AG08395 (cell line): ENCODE measurements at regions not wholly inside any gene's neighbourhood (a gene's known extent, or its start where the extent isn't known, plus 50 kb on each side); places are given as distances from the start of the nearest gene placed in this dataset.

ENCODE experiments used
- DNase-seq: peaks from one replicate; pipeline ENCODE4 v3.0.0; 2012; ENCODE audit warnings: mixed read lengths, low spot score

DNA sequence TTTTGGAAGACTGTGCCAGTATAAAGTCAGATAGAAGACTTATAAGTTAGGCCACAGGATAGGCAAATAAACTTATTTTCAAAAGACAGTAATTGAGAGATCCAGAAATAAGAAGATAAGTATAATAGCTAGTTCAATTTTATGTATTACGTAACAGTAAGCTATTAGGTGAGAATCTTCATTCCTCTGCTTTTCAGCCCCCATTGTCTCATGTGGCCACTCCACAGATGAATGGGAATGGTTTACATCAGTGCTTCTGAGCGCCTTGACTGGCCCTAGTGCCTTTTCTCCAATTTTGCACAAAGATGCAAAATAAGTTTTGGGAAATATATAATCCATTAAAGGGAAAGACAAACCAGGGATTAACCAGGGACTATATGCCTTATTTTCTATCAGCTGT lies 550.5 kb downstream of the MMUT start:
- DNase-seq: no peak

DNA sequence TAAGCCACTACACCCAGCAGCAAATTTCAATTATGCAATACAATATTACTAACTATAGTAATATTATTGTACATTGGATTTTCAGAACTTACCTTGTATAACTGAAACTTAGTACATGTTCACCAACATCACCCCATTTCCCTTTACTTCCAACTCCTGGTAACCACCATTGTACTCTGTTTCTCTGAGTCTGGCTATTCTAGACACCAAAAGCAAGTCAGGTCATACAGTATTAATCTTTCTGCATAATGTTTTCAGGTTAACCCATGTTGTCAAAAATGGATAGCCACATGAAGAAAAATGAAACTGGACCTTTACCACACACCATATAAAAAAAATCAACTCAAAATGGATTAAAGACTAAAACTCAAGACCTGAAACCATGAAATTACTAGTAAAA lies 558.2 kb downstream of the MMUT start:
- DNase-seq: no peak

DNA sequence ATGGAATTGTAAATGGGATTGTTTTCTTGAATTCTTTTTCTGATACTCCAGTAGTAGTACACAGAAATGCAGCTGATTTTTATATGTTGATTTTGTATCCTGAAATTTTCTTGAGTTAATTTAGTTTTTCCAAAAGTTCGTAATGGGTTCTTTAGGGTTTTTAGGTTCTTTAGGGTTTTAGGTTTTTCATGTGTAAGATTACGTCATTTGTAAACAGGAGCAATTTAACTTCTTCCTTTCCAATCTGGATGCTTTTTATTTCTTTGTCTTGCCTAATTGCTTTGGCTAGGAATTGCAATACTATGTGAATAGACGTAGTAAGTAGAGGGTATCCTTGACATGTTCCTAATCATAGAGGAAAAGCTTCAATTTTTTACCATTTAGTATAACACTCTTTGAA lies 568.6 kb downstream of the MMUT start:
- DNase-seq: no peak

DNA sequence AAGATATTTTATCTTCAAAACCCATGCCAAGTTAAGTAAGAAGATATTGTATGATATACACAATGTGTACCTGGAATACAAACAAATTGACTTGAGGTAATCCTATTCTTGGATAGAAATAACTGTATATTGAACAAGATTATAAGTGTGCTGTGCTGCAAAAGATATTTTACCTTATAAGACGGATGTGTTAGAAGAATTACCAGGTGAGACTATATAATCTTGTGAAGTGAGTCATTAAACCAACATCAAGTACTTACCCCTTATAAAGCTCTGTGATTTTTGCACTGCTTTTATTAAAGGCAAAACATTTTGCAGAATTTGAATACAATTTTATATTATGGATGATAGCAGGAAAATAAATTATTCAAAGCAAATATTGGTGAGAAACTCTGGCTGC lies 570.0 kb downstream of the MMUT start:
- DNase-seq: no peak

DNA sequence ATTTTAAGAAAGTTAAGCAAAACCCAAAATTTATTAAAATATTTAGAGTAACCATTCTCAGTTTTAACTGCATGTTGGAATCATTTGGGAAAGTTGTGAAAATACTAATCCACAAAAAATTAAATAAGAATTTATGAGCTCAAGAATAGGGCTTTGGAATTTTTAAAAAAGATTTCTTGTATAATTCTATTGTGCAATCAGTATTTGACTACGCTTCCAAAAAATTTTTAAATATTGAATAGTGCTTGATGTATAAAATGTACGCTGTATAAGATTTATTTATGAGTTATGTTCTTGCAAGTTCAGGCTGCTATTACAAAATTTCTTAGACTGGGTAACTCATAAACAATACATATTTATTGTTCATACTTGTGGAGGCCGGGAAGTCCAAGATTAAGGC lies 571.7 kb downstream of the MMUT start:
- no peak for DNase-seq

DNA sequence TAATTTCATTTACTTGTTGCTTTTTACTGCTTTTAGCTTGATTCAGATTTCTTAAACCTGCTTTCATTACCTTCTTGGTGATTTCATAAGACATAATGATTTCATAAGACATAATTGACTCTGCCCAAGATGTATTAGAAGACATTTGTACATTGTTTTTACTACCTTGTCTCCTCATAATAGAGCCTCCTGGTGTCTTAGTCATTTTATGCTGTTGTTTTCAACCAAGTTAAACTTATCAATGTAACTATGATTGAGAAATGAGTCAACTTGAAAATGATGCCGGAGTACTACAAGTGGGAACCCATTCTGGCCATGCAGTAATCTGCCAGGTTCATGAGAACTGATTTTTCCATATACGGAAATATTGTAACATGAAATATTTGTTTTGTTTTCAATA lies 573.6 kb downstream of the MMUT start:
- DNase-seq: no peak

DNA sequence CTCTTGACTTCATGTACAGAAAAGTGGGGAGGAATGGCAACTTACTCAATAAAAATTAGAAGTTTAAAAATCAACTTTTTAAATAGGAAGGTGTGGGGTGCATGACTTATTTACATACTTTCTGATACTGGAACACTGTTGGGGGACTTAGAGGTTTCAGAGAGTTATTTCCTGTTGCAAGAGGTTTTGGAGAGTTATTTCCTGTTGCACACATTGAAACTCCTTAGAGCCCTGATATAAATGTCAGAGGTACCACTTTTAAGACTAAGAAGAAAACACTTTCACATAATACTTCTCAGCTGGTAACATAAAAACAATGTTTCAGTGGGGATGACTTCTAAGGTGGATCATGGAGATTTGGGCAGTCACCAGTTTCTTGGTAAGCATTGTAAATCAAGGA lies 579.9 kb downstream of the MMUT start:
- no peak for DNase-seq

DNA sequence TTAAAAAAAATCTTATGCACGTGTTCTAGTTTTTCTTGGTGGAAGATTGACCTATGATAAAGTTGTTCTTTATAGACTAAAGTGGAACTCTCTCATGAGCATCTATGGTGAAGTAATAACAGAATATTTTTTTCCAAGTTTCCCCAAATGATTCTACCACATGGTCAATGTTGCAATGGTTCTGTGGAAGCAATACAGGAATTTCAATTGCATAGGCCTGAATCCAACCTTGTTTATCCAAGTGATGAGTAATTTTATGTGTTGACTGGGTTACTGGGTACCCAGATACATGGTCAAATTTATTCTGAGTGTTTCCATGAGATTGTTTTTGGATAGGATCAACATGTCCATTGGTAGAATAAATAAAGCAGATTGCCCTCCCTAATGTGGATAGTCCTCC lies 581.5 kb downstream of the MMUT start:
- no peak for DNase-seq

DNA sequence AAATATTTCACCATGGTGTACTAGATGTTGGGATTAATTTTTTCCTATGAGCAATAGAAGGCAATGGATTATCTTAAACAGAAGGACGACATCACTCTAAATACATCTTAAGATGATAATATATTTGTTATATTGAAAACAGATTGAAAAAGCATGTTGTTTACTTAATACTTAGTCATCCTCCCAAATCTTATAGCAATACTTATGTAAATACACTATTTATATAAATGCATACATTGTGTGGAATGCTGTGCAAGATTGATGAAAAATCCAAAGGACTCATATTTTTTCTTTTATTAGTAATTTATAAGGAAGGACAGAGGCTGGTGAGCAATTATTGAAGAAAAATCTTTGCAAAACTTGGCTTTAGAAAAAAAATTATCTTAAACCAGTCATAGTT lies 593.5 kb downstream of the MMUT start:
- no peak for DNase-seq

DNA sequence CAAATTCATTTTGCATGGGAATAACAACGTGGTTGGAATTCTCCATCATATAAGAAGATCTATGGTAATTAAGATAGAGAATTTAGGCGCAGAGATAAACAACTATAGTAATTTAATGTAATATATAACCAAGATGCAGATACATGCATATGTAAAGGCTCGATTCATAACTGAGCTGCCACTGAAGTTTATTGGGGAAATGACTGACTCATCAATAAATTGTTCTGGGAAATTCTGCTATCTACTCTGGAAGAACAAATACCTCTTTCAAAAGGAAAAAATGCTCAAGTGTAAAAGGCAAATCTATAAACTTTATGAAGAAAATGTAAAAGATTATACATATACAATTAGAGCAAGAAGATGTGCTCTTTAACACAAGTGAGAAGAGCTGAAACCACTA lies 596.4 kb downstream of the MMUT start:
- no peak for DNase-seq

DNA sequence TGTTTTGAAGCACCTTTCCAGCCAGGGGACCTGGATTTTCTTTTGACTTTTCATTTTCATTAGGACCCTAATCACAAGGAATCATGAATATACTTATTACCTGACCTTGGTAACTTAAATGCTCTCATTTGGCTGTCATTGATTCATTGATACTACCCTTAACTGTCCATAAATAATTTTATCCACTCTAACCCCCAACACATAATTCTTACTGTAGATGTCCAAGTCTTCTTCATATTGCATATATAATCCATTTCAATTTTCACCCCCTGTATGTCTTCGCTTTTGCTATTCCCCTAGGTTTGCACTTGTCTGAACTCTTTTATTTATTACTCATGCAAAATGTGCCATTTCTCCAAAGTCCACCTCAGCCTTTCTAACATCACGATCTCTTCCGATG lies 602.9 kb downstream of the MMUT start:
- no peak for DNase-seq

DNA sequence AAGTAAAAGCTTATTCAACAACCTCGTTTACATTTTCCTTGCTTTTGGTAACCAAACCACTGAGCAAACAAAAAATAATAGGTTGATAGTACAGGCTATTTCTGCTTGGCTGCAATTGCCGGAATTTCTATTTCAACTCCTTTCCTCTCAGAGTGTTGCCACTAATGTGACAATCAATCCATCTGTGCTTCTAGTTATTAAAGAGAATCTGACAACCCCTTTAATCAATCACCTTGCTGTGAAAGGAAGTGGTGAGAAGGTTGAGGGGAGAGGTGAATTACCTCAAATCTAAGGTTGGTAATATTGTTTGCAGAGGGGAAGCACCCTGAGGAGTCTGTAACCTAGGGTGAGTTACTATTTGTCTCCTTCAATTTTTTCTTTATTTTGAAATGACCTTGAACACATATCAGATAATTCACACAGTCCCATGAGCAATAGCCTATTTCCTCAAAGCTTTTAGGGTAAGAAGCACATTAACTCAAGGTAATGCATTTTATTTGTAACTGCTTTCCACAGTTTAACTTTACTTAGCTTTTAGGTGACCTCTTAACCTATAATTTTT lies 603.4 kb downstream of the MMUT start:
- no peak for DNase-seq

DNA sequence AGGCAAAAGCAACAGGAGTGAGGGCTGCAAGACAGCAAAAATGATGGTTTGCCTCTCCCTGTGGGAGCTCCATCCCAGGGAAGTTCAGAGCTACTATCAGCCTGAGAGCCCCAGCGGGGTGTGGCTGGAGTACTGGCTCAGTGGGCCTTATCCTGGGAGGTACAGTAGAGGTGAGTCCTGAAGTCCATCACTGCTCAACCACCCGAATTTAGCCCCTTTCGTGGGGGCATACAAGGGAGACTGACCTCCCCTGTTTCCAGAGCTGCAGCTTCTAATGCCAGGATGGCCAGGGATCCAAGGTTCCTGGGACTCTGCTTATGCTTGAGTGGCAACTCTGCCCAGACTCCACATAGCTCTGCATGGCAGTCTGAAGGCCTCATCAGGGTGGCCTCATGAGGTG lies 617.8 kb downstream of the MMUT start:
- DNase-seq: no peak

DNA sequence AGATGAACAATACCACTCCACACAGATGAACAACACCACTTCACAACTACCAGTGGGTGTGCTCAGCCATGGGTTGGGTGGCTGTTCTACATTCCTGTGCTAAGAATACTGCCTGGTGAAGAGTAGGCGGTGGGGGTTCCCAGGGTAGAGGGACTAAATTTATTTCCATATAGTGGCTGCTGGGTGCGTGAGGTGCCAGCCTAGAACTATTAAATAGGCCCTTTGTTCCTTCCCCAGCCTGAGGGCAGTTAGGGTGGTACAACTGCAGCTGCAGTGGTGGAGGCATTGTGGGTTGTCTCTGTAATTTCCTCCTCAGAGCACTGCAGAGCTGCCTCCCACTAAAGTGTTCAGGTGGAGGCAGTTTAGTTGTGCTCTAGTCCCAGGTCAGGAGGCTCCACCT lies 618.4 kb downstream of the MMUT start:
- no peak for DNase-seq

DNA sequence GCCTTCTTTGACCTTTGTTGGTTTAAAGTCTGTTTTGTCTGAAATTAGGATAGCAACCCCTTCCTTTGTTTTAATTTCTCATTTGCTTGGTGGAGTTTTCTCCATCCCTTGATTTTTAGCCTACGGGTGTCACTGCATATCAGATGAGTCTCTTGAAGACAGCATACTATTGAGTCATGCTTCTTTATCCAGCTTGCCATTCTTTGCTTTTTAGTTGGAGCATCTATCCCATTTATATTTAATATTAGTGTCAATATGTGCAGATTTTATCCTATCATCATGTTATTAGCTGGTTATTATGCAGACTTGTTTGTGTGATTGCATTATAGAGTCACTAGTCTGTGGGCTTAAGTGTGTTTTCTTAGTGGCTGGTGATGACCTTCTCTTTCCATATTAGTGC lies 622.2 kb downstream of the MMUT start:
- no peak for DNase-seq

DNA sequence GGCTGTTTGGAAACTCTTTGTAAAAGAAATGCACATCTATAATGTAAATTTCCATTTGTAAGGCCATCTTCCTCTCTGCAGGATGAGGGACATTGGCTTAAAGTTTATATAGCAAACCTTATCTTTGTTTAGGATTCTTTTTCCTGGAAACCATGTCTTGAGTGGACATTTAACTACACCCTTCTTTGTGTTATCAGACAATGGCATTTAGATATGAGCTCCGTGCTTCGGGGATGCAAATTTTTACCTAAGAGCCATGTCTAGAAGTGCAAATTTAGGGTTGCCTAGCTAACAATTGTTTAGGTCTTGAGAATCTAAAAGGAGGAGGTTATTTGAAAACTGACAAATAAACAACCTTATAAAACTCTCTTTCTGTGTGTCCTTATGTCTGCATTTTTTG lies 623.8 kb downstream of the MMUT start:
- no peak for DNase-seq

DNA sequence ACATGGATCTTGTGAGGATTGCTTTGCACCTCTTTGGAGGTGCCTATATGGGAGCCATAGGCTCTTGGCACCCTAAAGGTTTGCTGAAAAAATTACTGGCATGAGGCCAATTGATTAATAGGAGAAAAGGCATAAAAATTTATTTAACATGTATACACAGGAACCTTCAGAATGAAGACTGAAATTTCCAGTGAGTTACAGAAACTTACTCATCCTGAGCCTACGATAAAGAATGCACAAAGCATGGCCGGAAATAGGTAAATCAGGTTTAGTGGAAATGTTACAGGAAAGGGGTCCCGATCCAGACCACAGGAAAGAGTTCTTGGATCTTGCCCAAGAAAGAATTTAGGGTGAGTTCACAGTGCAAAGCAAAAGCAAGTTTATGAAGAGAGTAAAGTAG lies 625.3 kb downstream of the MMUT start:
- DNase-seq: no peak

DNA sequence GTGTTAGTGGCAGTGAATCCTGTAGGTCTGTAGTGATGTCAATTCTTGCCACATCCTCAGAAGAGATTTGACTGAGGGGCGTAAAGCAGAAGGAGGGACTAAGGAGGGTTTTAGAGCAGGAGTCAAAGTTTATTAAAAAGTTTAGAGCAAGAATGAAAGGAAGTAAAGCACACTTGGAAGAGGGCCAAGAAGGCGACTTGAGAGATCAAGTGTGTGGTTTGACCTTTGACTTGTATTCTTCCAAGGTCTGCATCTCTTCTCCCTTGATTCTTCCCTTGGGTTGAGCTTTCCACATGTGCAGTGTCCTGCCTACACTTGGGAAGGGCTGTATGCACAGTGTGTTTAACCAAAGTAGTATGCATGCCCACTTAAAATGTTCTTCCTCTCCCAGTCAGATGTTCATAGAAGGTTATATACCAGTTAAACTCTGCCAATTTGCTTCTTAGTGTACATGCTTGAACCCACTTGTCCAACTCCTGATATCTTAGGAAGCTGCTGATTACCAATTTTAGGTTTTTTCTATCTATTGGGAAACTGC lies 627.6 kb downstream of the MMUT start:
- DNase-seq: no peak

DNA sequence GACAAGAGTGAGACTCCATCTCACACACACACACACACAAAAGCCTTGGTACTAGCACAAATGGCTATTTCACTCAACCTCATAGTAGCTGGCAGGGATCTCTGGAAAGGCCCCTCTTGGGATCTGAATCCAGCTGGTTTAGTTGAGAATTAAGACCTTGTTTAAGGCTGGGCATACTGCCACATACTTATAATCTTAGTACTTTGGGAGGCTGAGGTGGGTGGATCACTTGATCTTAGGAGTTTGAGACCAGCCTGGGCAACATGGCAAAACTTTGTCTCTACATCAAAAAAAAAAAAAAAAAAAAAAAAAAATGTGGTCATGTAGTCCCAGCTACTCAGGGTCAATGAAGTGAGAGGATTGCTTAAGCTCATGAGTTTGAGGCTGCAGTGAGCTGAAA lies 628.3 kb downstream of the MMUT start:
- DNase-seq: no peak

DNA sequence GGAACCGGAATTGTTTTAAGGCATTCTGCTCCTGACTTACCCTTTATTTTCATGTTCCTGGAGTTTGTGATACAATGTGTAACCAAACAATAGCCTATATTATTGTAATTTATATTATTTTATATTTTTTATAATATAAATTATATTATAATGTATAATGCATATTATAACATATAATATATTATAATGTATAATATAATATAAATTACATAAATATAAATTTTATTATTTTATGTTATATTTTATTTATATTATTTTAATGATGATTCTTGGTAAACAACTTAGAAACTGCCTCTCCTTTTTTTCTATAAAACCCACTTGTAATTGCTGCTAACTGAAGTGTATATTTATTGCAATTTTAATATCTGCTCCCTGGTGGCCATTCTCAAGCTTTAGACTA lies 629.1 kb downstream of the MMUT start:
- no peak for DNase-seq

DNA sequence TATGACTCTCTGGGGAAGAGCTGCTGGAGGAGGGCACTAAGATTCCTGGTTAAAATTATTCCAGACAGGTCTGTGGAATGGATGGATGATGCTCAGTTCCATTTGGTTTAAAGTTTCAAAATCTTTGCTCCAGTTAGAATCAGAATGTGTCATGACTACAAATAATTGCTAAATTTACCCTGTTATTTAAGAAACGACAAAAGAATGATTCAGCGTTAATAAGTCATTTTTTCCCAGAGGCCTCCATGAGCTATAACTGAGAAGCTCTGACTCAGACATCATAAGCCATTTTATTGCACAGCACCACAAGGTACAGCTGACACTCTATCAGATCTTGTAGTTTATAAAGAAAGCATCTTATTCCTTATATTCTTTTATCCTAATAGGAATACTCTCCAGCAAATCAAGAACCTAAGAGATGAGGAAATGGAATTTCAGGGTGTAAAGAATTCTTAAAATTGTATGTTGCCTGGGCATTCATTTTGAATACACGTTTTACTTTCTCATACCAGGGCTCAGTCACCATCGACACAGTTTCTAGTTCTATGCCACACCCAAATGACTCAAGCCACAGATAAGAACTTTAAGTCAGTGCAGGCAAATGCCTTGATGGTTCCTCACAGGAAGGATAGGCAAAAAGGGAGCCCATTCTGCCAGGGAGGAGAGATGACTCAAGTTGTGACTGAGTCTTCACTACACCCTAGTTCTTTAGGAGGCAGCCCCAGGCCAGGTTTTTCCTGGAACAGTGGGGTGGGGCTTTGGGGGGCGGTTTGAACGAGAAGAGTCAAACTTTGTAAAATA lies 636.0 kb downstream of the MMUT start:
- peak; percentile 52 for DNase-seq

DNA sequence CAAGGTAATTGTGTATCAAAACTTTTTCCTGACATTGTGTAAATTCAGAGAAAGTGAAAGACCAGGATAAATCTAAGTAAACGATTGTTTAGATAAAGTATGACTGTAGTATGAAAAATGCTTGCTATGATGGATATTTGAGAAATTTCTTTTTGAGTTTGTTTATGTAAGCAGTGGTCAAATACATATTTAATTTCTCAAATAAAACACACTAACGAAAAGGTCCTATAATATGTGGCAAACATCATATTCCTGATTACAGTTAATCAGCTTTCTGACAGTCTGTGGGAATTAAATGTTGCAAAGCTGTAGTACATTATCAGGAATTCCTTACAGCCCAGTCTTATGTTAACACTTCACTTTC lies 636.9 kb downstream of the MMUT start:
- DNase-seq: no peak

DNA sequence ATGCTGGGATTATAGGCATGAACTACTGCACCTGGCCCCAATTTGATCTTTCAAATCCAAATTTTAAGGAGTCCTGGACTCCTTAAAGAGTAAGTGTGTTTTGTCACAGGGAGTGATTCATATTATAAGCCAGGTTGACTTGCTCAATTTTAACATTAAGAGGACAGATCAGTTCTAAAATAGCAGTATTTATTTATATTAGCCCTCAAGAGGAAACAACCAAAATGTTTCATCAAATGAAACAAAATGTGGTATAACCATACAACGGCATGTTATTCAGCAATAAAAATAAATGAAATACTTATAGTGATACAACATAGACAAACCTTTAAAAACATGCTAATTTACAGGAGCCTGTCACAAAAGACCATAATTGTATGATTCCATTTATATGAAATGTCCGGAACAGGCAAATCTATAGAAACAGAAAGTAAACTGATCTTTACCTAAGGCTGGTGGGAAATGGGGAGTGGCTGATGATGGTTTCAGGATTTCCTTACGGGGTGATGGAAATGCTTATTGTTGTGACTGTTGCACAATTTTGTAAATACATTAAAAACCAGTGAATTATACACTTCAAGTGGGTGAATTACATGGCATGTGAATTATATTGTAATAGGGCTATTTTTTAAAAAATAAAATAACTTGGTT lies 637.4 kb downstream of the MMUT start:
- no peak for DNase-seq

DNA sequence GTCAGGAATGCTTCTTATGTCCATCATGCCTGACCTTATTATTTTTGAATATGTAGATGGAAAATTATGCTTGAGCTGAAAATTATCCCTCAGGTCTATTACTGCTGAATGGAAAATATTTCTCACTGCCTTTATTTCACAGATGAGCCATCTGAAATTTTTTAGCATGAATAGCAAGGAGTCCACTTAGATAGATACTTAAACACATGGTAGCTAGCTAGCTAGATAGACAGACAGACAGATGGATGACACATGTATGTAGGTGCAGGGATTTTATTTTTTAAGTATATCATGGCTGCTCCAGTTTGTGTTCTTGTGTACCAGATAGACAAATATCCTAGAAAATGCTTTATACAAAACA lies 645.0 kb downstream of the MMUT start:
- DNase-seq: no peak
